RWPE1 (cell line): ENCODE measurements at regions not wholly inside any gene's neighbourhood (a gene's known extent, or its start where the extent isn't known, plus 50 kb on each side); places are given as distances from the start of the nearest gene placed in this dataset.
"Not testable (repeated sequence)": the region's sequence is repeated elsewhere in the genome, so short reads cannot be mapped to it uniquely, and the experiment has no call there.

Experiments used
- CTCF ChIA-PET: fragments of 350-600 bp; sonication (Branson Sonifier 250); formaldehyde crosslinking; extraction: SDS; loops from one replicate; lab custom pipeline; 2021; lab: Yijun Ruan, JAX
- POLR2A ChIA-PET: fragments of 400-600 bp; formaldehyde crosslinking; extraction: SDS; loops from one replicate; lab custom pipeline; 2020; ENCODE audit warnings: antibody characterized with exemption; ENCODE audit not compliant: low non-redundant PET; lab: Yijun Ruan, JAX
- DNase-seq: peaks from one replicate; pipeline ENCODE4 v3.0.0; 2012; ENCODE audit warnings: low spot score
- H3K27ac ChIP-seq: fragments of 450-650 bp; 2 replicates; pipeline ENCODE4 v1.5.1; 2017
- CTCF ChIP-seq: fragments of 450-650 bp; conservative IDR thresholded peaks from 2 replicates; pipeline ENCODE4 v1.5.1; 2017; ENCODE audit warnings: low read depth, mild to moderate bottlenecking

GRCh38 chr12:72925716-72926115 lies 653.5 kb downstream of the TRHDE start:
- DNase-seq: no peak
- no peak overlapping the region for H3K27ac ChIP-seq
- TF ChIP-seq CTCF: no peak
- POLR2A ChIA-PET: no interaction called here
- CTCF ChIA-PET: no interaction called here

- CTCF ChIA-PET, POLR2A ChIA-PET: not testable (repeated sequence)
Observed at GRCh38 chr12:72931838-72932237, 659.7 kb downstream of the TRHDE start.

DNA sequence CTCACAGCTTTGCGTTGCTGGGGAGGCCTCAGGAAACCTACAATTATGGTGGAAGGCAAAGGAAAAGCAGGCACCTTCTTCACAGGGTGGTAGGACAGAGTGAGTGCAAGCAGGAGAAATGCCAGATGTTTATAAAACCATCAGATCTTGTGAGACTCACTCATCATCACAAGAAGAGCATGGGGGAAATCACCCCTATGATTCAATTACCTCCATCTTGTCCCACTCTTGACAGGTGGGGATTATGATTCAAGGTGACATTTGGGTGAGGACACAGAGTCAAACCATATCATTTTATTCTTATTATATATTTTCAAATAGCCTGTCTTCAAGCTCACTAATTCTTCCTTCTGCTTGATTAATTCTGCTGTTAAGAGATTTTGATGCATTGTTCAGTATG lies 665.3 kb downstream of the TRHDE start:
- no peak for TF ChIP-seq CTCF
- DNase-seq: no peak
- ChIA-PET POLR2A (no interaction called here), CTCF (interaction anchor here (0.6 kb wide), 1 partner anchor 14 kb away, joined by 3 read pairs; no protein-coding TSS in a partner anchor)
- H3K27ac ChIP-seq: no peak overlapping the region

More at GRCh38 chr12:72931838-72932237, 659.7 kb downstream of the TRHDE start:
- not testable (repeated sequence) for H3K27ac ChIP-seq, DNase-seq

- ChIA-PET POLR2A (no interaction called here), CTCF (no interaction called here)
- no peak for DNase-seq
- no peak for TF ChIP-seq CTCF
- no peak overlapping the region for H3K27ac ChIP-seq
Observed at GRCh38 chr12:72957454-72957853, 685.3 kb downstream of the TRHDE start.

GRCh38 chr12:72966684-72967083 lies 694.5 kb downstream of the TRHDE start:
- CTCF ChIA-PET: no interaction called here
- H3K27ac ChIP-seq: no peak overlapping the region
- POLR2A ChIA-PET: no interaction called here
- TF ChIP-seq CTCF: no peak
- DNase-seq: no peak

DNA sequence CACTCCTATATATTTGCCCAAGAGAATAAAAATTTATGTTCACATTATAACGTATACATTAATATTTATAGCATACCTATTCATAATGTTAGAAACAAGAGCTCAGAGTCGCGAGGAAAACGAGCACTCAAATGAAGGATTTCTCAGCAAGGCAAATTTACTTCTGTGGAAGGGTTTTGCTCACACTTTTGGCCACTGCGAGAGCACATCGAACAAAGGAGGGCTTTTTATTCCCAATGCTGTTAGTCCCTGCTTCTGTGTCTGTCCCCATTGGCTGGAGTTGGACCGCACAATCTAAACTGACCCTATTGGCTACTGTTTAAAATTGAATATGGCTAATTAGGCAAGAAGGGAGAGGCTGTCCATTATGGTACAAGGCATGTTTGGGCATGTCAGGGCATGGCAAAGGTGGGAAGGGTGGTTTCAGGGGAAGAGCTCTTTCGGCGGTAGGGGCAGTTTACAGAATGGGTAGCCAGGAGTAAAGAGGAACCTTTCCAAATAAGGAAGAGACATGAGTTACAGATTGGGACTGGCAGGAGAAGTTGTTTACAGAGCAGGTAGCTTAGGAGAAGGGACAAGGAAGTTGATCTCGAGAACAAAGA lies 702.9 kb downstream of the TRHDE start:
- CTCF ChIA-PET: no interaction called here
- POLR2A ChIA-PET: no interaction called here
- TF ChIP-seq CTCF: no peak
- H3K27ac ChIP-seq: no peak overlapping the region
- no peak for DNase-seq

- POLR2A ChIA-PET: no interaction called here
- H3K27ac ChIP-seq: no peak overlapping the region
- no peak for TF ChIP-seq CTCF
- DNase-seq: no peak
- CTCF ChIA-PET: interaction anchor here (0.6 kb wide), 1 partner anchor 237 kb away, joined by 3 read pairs; no protein-coding TSS in a partner anchor
Observed at GRCh38 chr12:72978999-72979398, 706.8 kb downstream of the TRHDE start.
